Umbilical cord (tissue), 1 donor: ENCODE measurements at regions not wholly inside any gene's neighbourhood (a gene's known extent, or its start where the extent isn't known, plus 50 kb on each side); places are given as distances from the start of the nearest gene placed in this dataset.

Experiments
- DNase-seq: peaks from one replicate; pipeline ENCODE4 v3.0.0-alpha.2; 2015; ENCODE audit warnings: low spot score

DNA sequence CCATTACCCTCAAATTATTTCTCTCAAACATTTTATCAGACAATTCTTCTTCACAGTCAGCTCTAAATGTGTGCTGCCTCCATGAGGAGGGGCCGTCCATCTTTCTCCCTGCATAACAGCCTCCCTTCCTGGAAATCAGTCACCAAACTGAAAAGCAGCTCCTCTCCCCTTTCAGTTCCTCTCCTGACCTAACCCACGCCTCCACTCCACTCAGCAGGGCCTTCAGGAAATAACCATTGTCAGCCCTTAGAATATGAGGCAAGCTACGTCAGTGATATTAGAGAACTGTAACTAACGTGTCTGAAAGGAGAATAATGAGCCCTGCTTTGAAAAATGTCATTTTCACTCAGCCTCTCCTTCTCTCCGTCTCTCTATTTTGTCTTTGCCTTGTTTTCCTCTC lies 116.2 kb downstream of the OLFM4 start:
- DNase-seq, result no peak

- no peak for DNase-seq
Measured at GRCh38 chr13:53150568-53150967, 122.0 kb downstream of the OLFM4 start.

DNA sequence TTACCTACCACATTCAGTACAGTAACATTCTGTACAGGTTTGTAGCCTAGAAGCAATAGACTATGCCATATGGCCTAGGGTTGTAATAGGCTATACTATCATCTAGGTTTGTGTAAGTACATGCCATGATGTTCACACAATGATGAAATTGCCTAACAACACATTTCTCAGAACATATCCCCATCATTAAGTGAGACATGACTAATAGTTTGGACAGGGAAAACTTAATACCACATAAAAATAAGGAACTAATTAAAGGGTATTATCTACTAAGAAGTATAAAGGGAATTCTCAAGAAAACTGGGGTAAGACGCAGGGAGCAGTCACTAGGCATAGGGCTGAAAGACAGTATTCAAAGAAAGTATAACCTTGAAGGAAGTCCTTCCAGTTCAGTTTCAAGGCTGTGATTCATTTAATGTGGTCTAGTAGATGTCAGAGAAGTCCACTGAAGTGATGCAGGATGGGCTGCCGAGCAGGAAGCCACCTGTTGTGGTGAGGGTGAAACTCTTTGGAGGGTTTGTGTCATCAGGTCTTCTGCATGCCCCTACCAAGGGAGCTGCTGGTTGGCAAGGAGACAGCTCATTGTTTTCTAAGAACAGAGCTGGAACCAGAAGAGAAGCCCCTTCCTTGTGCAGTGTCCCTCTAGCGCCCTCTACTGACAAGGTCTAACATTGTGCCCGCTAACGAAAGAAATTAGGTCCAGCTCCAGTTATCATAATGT lies 122.9 kb downstream of the OLFM4 start:
- DNase-seq, result peak; percentile 56

- no peak for DNase-seq
Measured at GRCh38 chr13:53152057-53152421, 123.4 kb downstream of the OLFM4 start.

GRCh38 chr13:53158201-53158600 lies 129.6 kb downstream of the OLFM4 start:
- DNase-seq, result no peak

DNA sequence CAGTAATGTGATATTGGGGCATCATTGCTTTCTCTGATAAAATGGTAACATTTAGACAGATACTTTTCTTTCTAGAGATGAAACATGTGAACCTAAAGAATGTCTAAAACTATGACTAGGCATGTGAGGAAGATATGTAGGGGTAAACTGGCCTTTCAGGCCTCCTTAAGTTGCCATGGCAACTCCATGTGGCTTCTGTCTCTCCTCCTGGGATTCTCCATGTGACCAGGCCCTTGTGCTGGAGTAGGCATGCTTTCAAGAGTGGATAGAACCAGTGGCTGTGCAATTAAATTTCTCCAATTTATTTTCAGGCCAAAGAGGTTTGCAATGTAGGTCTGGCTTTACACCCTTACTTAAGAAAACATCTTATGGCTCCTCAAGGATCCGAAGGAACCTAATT lies 130.8 kb downstream of the OLFM4 start:
- no peak for DNase-seq

GRCh38 chr13:53160211-53160610 lies 131.6 kb downstream of the OLFM4 start:
- DNase-seq, result no peak

DNA sequence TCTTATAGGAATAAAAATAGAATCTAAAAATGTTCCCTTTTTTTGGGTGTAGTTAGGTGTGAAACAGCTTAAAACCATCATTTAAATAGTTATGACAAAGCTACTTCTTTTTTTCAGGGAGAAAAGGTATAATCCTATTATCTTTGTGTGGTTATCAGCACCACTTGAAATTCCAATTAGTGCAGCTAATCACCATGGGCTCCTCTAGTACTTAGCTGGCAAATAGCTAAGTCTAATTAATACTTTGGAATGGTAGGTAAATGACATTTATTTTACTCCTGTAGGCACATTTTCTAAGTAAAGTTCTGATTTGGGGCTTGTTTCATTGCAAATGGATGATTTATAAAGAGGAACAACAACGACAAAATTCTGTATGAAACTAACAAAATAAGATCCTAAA lies 132.6 kb downstream of the OLFM4 start:
- no peak for DNase-seq

GRCh38 chr13:53165261-53165660 lies 136.6 kb downstream of the OLFM4 start:
- DNase-seq, result no peak

DNA sequence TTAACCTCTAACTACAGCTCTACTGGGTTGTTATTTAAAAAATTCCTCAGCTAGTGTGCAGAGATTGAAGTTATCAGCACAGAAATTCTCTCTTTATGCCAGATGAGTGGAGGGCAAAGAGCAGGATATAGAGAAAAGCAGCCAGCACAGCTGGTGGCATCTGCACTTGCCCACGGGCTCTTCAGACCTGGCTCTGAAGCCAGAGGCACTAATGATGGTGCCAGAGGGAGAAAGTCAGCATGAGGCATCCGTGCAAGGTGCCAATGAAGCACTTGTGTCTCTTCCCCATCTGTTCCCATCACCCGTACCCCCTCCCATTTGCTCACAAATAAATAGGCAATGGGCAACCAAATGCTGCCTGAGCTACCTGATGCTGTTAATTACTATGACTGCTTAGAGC lies 138.9 kb downstream of the OLFM4 start:
- DNase-seq, result no peak

- DNase-seq, result no peak
Measured at GRCh38 chr13:53170910-53171309, 142.3 kb downstream of the OLFM4 start.

GRCh38 chr13:53174545-53174944 lies 145.9 kb downstream of the OLFM4 start:
- peak; percentile 89 for DNase-seq

- no peak for DNase-seq
Measured at GRCh38 chr13:53180684-53181083, 152.1 kb downstream of the OLFM4 start.

DNA sequence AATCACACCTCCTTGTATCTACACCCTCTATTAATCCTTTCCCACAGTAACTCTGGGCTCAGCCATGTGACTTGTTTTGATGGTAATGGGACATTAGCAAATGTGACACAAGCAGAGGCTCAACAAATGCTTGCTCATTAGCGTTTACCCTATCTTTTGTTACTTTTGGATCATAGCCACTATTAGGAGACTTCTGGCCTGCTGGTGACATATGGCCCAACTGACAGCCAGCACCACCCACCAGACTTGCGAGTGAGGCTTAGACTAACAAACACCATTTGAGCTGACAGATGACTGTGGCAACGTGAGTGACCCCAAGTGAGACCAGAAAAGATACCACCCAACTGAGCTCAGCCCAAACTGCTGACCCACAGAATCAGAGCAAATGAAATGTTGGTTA lies 154.1 kb downstream of the OLFM4 start:
- no peak for DNase-seq

GRCh38 chr13:53188120-53188519 lies 159.5 kb downstream of the OLFM4 start:
- DNase-seq, result no peak

DNA sequence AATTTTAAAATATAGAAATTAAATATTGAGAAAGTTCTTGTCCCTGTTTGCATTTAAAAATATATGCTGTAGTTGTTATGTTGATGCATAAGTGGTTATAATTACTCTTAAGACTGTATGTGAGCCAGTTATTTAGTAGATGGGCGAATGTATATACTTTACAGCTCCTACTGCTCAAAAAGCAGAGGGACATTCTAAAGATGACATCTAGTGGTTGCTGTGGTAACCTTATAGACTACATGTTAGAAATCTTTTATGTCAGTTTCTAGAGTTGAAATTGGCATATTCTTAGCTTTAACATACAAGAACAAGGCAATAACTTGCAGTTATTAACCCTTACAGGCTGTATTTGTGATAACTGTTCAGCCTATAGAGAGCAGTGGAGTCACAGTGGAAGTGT lies 160.5 kb downstream of the OLFM4 start:
- DNase-seq, result peak; percentile 66

GRCh38 chr13:53191091-53191490 lies 162.5 kb downstream of the OLFM4 start:
- DNase-seq, result peak; percentile 95

DNA sequence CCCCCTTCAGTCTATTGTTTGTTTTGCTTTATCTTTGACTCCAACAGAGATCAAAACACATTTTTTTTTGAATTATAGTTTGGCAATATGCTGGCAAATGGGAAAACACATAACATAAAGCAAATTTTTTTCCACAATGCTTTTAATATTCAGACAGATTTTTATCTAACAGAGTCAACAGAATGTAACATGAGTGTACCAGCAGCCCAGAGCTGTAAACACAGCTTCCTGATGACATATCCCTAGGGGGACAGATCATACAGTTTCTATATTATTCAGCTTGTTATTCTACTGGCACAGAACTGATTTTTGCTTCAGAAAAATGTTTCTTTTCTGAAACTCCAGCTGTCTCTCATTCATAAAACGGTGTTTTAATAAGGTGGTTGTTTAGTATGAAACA lies 168.8 kb downstream of the OLFM4 start:
- DNase-seq, result no peak

- peak; percentile 47 for DNase-seq
Measured at GRCh38 chr13:53198017-53198416, 169.4 kb downstream of the OLFM4 start.

GRCh38 chr13:53198736-53199135 lies 170.1 kb downstream of the OLFM4 start:
- DNase-seq, result no peak

DNA sequence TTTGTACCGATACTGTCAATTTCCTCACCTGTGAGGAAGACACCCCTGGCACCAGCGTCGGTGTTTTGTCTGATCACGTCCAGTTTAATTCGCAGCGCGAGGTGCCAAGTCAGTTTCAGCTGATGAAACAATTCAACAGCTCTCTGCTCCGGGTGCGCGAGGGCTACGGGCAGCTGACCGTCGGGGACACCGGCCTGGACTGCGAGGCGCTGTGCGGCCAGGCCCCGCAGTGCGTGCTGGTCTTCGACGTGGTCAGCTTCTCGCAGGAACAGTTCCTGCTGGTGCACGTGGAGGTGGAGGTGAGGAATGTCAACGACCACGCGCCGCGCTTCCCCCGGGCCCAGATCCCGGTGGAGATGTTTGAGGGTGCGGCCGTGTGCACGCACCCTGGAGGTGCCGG lies 171.5 kb downstream of the OLFM4 start:
- no peak for DNase-seq

DNA sequence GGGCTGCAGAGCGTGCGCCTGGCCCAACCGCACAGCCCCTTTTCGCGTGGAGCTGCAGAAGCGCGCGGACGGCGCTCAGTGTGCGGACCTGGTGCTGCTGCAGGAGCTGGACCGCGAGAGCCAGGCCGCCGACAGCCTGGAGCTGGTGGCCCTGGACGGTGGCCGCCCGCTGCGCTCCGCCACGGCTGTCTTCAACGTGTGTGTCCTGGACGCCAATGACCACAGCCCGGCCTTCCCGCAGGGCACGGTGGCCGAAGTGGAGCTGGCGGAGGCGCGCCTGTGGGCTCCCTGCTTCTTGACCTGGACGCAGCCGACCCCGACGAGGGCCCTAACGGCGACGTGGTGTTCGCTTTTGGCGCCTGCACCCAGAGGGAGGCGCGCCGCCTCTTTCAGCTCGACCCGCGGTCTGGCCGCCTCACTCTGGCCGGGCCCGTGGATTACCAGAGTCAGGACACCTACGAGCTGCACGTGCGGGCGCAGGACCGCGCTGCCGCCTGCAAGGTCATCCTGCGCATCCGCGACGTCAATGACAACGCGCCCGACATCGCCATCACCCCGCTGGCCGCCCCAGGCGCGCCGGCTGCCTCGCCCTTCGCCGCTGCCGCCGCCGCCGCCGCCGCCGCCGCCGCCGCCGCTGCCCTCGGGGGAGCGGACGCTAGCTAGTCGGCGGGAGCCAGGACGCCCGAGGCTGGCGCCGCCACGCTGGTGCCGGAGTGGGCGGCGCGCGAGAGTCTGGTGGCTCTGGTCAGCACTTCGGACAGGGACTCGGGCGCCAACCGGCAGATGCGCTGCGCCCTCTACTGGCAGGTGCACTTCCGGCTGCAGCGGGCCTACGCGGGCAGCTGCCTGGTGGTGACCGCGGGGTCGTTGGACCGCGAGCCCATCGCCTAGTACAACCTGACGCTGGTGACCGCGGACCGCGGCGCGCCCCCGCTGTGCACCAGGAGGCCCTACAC lies 172.2 kb downstream of the OLFM4 start:
- DNase-seq, result peak; percentile 57
